GM12891 (cell line): ENCODE measurements at regions not wholly inside any gene's neighbourhood (a gene's known extent, or its start where the extent isn't known, plus 50 kb on each side); places are given as distances from the start of the nearest gene placed in this dataset.

ENCODE experiments used
- DNase-seq: peaks from one replicate; pipeline ENCODE4 v3.0.0; 2011; ENCODE audit warnings: low spot score; ENCODE audit not compliant: insufficient read length
- FAIRE-seq: peaks from 2 replicates; lab custom pipeline; 2011; peaks lifted over from hg19 to GRCh38; lab: Jason Lieb, UNC
- PAX5 ChIP-seq: IDR thresholded peaks from 2 replicates; pipeline ENCODE4 v1.6.1; 2011; ENCODE audit warnings: low read length, moderate library complexity, mild to moderate bottlenecking; ENCODE audit not compliant: insufficient read depth, severe bottlenecking
- POLR2A ChIP-seq: IDR thresholded peaks from 2 replicates; pipeline ENCODE4 v1.6.1; 2011; ENCODE audit warnings: low read depth, low read length, control low read depth
- POLR2AphosphoS5 ChIP-seq: IDR thresholded peaks from 2 replicates; pipeline ENCODE4 v1.6.1; 2011; ENCODE audit warnings: low read depth, low read length, control low read depth
- POU2F2 ChIP-seq: IDR thresholded peaks from 2 replicates; pipeline ENCODE4 v1.6.1; 2011; ENCODE audit warnings: low read depth, mild to moderate bottlenecking, control low read depth, low read length, moderate library complexity
- SPI1 ChIP-seq: IDR thresholded peaks from 2 replicates; pipeline ENCODE4 v1.6.1; 2011; ENCODE audit warnings: low read depth, low read length, control low read depth
- TAF1 ChIP-seq: IDR thresholded peaks from 2 replicates; pipeline ENCODE4 v1.6.1; 2011; ENCODE audit warnings: low read depth, low read length, control low read depth

GRCh38 chr11:70820712-70821111 lies 422.4 kb downstream of the CTTN start:
- no peak for FAIRE-seq

DNA sequence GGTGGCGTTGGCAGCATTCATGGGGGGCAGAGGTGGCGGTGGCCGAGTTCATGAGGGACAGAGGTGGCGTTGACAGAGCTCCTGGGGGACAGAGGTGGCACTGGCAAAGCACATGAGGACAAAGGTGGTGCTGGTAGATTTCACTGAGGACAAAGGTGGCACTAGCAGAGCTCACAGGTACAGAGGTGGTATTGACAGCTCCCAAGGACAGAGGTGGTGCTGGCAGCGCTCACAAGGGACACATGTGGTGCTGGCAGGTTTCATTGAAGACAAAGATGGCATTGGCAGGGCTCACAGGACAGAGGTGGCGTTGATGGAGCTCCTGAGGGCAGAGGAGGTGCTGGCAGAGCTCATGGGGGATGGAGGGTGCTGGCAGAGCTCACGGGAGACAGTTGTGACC lies 425.4 kb downstream of the CTTN start:
- no peak for DNase-seq
- no peak for FAIRE-seq
- TF ChIP-seq POLR2AphosphoS5: no peak
- TF ChIP-seq PAX5: no peak
- no peak for TF ChIP-seq SPI1
- no peak for TF ChIP-seq POU2F2
- TF ChIP-seq TAF1: no peak
- no peak for TF ChIP-seq POLR2A

More at GRCh38 chr11:70820712-70821111, 422.4 kb downstream of the CTTN start:
- TF ChIP-seq PAX5 (no peak), POLR2AphosphoS5 (no peak), SPI1 (no peak), TAF1 (no peak), POLR2A (no peak), POU2F2 (no peak)
- DNase-seq: no peak

GRCh38 chr11:70824605-70825245 lies 426.4 kb downstream of the CTTN start:
- no peak for TF ChIP-seq SPI1
- no peak for TF ChIP-seq POLR2A
- no peak for TF ChIP-seq POU2F2
- TF ChIP-seq PAX5: no peak
- no peak for TF ChIP-seq POLR2AphosphoS5
- TF ChIP-seq TAF1: no peak
- no peak for FAIRE-seq
- DNase-seq: no peak

DNA sequence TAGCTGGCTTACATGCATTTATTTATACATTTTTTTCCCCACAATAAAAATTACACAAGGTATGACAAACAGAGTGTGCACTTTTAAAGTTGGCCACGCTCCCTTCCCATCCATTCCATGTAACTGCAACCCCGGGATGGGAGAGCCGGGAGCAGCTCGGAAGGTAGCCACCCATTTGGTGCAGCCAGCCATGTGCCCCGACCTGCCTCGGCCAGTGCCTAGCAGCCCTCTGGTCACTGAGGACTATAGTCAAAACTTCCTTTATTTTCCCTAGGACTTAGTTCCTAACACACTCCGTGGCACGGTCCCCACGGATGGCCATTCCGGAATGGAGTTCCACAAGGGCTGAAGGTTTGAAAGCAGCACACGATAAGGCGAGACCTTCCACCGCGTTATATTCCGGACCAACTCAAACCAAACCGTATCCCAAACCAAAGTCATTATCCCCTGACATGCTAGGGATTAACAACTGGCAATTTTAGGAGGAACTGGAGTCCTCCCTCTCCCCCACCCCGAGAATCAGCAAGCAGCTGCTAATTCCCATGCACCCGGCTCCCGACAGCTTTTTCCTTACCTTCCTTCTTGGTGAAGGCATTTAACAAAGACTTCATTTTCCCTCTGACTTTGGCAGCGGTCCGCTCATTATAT lies 426.4 kb downstream of the SHANK2 start:
- DNase-seq: no peak
- TF ChIP-seq PAX5 (no peak), SPI1 (no peak), POU2F2 (no peak), POLR2A (no peak), TAF1 (no peak), POLR2AphosphoS5 (no peak)
- no peak for FAIRE-seq

DNA sequence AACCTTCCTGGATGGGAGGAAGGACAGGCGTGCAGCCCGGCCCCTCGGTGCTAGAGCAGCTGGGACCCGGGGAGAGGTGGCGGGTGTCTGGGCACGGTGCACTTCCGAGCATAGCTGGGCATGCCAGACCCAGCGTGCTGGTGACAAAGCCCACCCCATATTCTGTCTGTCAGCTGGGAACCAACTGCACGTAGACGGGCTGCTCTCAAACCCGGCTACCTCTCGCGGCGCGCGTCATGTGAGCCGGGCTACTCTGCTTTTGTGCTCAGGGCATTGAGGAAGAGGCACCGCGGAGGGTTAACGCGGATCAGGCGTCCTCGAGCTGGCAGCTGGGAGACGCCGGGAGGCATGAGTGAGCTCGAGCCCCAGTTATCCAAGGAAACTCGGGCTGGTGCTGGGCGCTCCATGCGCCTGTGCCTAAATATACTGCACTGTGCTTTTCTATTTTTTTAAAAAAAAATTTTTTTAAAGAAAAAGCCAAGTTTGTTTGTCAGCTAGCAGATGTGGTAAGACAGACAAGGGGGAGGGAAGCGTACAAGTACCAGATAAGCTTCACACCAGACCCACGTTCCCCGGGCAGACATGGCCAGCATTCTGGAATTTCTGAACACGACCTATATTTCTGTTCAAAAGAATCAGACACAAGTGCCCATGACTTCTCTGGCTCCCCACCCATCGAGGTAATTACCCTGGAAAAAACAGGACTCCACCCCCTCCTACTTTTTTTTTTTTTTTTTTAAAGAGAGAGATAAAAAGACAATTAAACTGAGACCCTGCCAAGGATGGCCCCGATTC lies 425.6 kb downstream of the SHANK2 start:
- DNase-seq: no peak
- no peak for FAIRE-seq
- TF ChIP-seq POLR2AphosphoS5 (no peak), POLR2A (no peak), SPI1 (no peak), PAX5 (no peak), TAF1 (no peak), POU2F2 (no peak)

DNA sequence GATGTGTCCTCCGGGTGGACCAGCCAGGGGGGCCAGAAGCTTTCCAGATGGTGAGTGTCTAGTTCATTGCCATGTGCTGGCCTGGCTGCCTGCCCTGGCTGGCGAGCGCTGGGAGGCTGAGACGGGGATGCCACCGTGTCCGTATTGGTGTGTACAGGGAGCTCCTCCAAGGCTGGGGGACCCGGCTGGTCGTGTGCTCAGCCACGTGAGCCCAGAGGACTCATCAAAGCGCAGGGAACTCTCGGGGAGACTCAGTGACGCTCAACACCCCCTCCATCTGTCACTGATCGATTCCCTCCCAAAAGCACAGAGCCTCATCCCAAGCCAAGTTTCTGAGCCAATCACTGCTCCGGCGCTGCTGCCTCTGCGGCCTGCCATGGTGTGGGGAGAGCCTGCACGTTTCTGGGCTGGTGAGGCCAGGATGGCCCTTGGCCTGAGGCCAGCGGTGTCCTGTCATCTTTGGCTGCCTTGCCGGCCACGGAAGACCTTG lies 423.7 kb downstream of the SHANK2 start:
- DNase-seq (no peak), FAIRE-seq (no peak)
- TF ChIP-seq TAF1: no peak
- no peak for TF ChIP-seq POLR2A
- no peak for TF ChIP-seq PAX5
- TF ChIP-seq SPI1: no peak
- no peak for TF ChIP-seq POLR2AphosphoS5
- no peak for TF ChIP-seq POU2F2

- TF ChIP-seq POU2F2: no peak
- TF ChIP-seq SPI1: no peak
- no peak for TF ChIP-seq POLR2AphosphoS5
- no peak for TF ChIP-seq POLR2A
- no peak for TF ChIP-seq TAF1
- FAIRE-seq: no peak
- no peak for DNase-seq
Measured at GRCh38 chr11:70829134-70829885, 423.1 kb downstream of the SHANK2 start.

DNA sequence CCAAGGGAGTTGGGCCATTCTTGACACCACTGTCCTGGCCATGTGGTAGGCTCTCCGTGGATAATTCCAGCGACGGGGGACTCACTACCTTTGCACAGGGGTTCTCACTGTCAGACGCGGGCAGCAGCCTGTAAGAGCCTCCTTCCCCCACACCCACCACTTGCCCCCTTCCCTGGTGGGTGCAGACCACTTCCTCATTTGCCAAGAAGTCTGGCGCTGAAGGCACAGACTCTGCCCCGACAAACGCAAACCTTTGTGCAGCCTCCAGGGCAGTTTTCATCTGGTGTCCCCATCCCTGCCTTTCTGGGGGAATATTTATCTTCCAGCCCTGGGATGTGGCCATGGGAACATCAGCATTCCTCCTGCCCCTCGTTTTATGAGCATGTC lies 422.5 kb downstream of the SHANK2 start:
- no peak for FAIRE-seq
- TF ChIP-seq SPI1 (0 out of 2 replicates have a peak, but pooled peaks have one; percentile 19), POU2F2 (no peak)
- DNase-seq: no peak

DNA sequence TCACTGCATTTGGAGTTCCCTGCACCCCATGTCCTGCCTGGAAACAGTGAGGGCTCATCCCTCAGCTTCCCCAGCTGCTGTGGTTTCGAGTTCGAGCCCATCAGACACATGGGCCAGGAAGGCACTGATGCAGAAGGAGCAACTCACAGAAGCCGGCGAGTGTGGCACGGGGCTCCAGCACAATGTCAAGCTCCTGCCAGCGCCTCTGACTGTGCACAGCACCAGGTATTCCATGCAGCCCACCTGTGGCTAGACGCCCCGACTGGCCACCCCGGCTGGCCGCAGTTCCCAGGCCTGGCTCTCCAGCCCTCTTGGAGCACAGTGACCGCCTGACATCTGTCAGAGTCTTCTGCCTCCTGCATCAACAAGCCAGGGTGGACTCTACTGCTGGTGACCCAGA lies 419.4 kb downstream of the SHANK2 start:
- FAIRE-seq (no peak), DNase-seq (no peak)
- TF ChIP-seq POLR2A (no peak), POLR2AphosphoS5 (no peak), POU2F2 (no peak), PAX5 (no peak), TAF1 (no peak), SPI1 (no peak)
